HEK293T (cell line): ENCODE measurements at regions not wholly inside any gene's neighbourhood (a gene's known extent, or its start where the extent isn't known, plus 50 kb on each side); places are given as distances from the start of the nearest gene placed in this dataset.

Source experiments
- BHLHE40 ChIP-seq: fragments of 450-650 bp; IDR thresholded peaks from 2 replicates; pipeline ENCODE4 v1.6.1; 2016; ENCODE audit warnings: mild to moderate bottlenecking, moderate library complexity, borderline replicate concordance
- ELF4 ChIP-seq: fragments of 450-650 bp; IDR thresholded peaks from 2 replicates; pipeline ENCODE4 v1.6.1; 2017; ENCODE audit warnings: antibody characterized with exemption
- FOXK2 ChIP-seq: fragments of 450-650 bp; IDR thresholded peaks from 2 replicates; pipeline ENCODE4 v1.6.1; 2016; ENCODE audit warnings: mild to moderate bottlenecking
- FOXM1 ChIP-seq: fragments of 450-650 bp; IDR thresholded peaks from 2 replicates; pipeline ENCODE4 v1.6.1; 2017; ENCODE audit warnings: mild to moderate bottlenecking, borderline replicate concordance
- HDGF ChIP-seq: fragments of 450-650 bp; IDR thresholded peaks from 2 replicates; pipeline ENCODE4 v1.6.1; 2017; ENCODE audit warnings: antibody characterized with exemption, borderline replicate concordance
- L3MBTL2 ChIP-seq: fragments of 450-650 bp; conservative IDR thresholded peaks from 2 replicates; pipeline ENCODE4 v1.6.1; 2016; ENCODE audit warnings: mild to moderate bottlenecking
- LEF1 ChIP-seq: fragments of 450-650 bp; IDR thresholded peaks from 2 replicates; pipeline ENCODE4 v1.6.1; 2017; ENCODE audit warnings: mild to moderate bottlenecking, borderline replicate concordance
- NFRKB ChIP-seq: fragments of 450-650 bp; IDR thresholded peaks from 2 replicates; pipeline ENCODE4 v1.6.1; 2016; ENCODE audit warnings: mild to moderate bottlenecking, moderate library complexity
- SP1 ChIP-seq: fragments of 450-650 bp; IDR thresholded peaks from 2 replicates; pipeline ENCODE4 v1.6.1; 2017
- SUZ12 ChIP-seq: fragments of 450-650 bp; IDR thresholded peaks from 2 replicates; pipeline ENCODE4 v1.6.1; 2016; ENCODE audit warnings: mild to moderate bottlenecking
- TARDBP ChIP-seq: fragments of 450-650 bp; IDR thresholded peaks from 2 replicates; pipeline ENCODE4 v1.6.1; 2016
- TF ChIP-seq, protein P1 (sequence below): fragments of 450-650 bp; IDR thresholded peaks from 2 replicates; pipeline ENCODE4 v1.6.1; 2016

DNA sequence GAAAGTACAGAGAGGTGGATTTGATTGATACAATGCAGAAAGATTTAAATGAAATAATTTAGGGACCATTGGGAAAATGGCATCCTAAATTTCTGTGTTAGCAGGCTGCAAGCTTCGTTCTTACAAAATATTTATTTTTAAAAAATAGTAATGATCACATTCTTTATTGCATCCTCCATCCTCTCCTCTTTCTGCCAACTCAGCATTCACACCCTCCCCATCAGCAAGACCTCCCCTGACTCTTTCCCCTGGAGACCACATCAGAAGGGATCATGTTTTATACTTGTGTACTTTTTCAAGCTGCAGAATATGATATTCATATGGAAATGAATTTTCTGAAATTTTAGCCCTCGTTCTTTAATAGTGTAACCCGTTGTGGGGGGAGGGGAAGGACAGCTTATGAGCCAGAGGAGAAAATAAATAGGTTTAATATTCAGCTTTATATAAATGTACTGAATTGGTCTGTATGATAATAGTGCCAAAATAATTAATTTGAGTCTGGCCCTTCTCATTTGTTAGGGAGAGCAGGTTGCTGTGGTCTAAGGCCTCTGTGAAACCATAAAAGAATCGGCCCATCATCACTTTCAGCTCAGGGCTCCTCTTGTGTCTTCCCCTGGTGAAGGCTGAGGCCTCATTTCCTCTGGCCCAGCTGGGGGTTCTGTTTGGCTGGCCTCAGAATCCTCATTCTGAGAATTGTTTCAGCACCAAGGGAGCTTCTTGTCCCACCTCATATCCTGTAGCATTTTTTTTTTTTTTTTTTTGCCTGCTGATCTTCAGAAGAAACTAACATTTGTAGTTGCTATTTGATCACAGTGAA lies 330.8 kb downstream of the TXNL1 start:
- TF ChIP-seq NFRKB (no peak), SP1 (no peak), FOXM1 (no peak), FOXK2 (no peak), BHLHE40 (no peak), L3MBTL2 (no peak), TARDBP (no peak), SUZ12 (no peak), HDGF (no peak), LEF1 (no peak), ELF4 (no peak)
- TF ChIP-seq, protein P1, sequence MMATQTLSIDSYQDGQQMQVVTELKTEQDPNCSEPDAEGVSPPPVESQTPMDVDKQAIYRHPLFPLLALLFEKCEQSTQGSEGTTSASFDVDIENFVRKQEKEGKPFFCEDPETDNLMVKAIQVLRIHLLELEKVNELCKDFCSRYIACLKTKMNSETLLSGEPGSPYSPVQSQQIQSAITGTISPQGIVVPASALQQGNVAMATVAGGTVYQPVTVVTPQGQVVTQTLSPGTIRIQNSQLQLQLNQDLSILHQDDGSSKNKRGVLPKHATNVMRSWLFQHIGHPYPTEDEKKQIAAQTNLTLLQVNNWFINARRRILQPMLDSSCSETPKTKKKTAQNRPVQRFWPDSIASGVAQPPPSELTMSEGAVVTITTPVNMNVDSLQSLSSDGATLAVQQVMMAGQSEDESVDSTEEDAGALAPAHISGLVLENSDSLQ, result no peak
